Liver (tissue), 3 donors: ENCODE measurements at regions not wholly inside any gene's neighbourhood (a gene's known extent, or its start where the extent isn't known, plus 50 kb on each side); places are given as distances from the start of the nearest gene placed in this dataset.
A peak's percentile ranks its signal among the peaks of the same experiment; 100 is the strongest.

Experiments used
- GABPA ChIP-seq, 2 donors: IDR thresholded peaks in 1 of 2; conservative IDR thresholded peaks in 1 of 2; 2 replicates each; pipeline ENCODE4 v1.6.1; 2016; ENCODE audit warnings: antibody characterized with exemption in 2 of 2, mild to moderate bottlenecking in 1 of 2, moderate library complexity in 1 of 2
- HNF4G ChIP-seq: IDR thresholded peaks from 2 replicates; pipeline ENCODE4 v1.6.1; 2016; ENCODE audit warnings: antibody characterized with exemption
- JUND ChIP-seq, 2 donors: IDR thresholded peaks; 2 replicates each; pipeline ENCODE4 v1.6.1; 2016; ENCODE audit warnings: antibody characterized with exemption in 2 of 2
- RXRA ChIP-seq, 2 donors: IDR thresholded peaks; 2 replicates each; pipeline ENCODE4 v1.6.1; 2017 to 2018; ENCODE audit warnings: antibody characterized with exemption in 2 of 2, mild to moderate bottlenecking in 1 of 2
- SP1 ChIP-seq: IDR thresholded peaks from 2 replicates; pipeline ENCODE4 v1.6.1; 2018; ENCODE audit warnings: antibody characterized with exemption, mild to moderate bottlenecking
- TAF1 ChIP-seq: conservative IDR thresholded peaks from 2 replicates; pipeline ENCODE4 v1.6.1; 2016; ENCODE audit warnings: antibody characterized with exemption, mild to moderate bottlenecking
- YY1 ChIP-seq: IDR thresholded peaks from 2 replicates; pipeline ENCODE4 v1.6.1; 2016; ENCODE audit warnings: antibody characterized with exemption, mild to moderate bottlenecking
- TF ChIP-seq, protein P1 (sequence below): fragments of 150-350 bp; IDR thresholded peaks from 2 replicates; pipeline ENCODE4 v1.5.1; 2017; ENCODE audit warnings: improper control_type of control experiment, low read depth, low read length; ENCODE audit not compliant: missing input control
- TF ChIP-seq, protein P2 (sequence below): IDR thresholded peaks from 2 replicates; pipeline ENCODE4 v1.6.1; 2016; ENCODE audit warnings: antibody characterized with exemption, mild to moderate bottlenecking
- TF ChIP-seq, protein P3 (sequence below): IDR thresholded peaks from 2 replicates; pipeline ENCODE4 v1.6.1; 2016; ENCODE audit warnings: antibody characterized with exemption
- TF ChIP-seq, protein P4 (sequence below): IDR thresholded peaks from 2 replicates; pipeline ENCODE4 v1.6.1; 2016; ENCODE audit warnings: antibody characterized with exemption
- donor health status: healthy.
- donor health status: healthy.

DNA sequence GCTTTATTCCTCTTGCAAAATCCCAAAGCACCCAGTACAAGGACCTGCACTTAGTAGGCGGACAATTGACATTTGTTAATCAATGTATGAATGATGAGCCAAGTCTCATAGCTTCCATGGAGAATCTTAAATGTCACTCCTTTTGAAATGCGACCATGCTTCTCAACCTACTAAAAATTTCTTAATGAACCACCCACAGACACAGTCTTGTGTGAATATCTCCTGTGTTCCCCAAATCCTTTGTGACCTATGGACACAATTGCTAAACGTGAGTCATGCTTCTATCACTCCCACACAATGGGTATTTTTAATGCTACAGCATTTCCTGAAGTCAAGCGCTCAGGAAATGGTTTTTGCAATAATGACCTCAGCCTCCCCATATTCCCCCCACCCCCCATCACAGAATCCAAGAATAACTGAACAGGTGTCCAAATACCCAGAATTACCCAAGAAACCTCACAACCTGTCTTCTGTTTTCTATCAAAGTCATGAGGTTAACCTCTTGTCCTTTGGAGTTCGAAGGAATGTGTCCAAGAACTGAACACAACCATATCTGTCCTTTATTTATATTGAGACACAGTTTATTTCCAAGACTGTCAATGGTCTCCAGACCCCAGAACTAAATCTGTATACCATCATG is 163.6 kb upstream of the PLEKHG7 start:
- TF ChIP-seq, protein P1, sequence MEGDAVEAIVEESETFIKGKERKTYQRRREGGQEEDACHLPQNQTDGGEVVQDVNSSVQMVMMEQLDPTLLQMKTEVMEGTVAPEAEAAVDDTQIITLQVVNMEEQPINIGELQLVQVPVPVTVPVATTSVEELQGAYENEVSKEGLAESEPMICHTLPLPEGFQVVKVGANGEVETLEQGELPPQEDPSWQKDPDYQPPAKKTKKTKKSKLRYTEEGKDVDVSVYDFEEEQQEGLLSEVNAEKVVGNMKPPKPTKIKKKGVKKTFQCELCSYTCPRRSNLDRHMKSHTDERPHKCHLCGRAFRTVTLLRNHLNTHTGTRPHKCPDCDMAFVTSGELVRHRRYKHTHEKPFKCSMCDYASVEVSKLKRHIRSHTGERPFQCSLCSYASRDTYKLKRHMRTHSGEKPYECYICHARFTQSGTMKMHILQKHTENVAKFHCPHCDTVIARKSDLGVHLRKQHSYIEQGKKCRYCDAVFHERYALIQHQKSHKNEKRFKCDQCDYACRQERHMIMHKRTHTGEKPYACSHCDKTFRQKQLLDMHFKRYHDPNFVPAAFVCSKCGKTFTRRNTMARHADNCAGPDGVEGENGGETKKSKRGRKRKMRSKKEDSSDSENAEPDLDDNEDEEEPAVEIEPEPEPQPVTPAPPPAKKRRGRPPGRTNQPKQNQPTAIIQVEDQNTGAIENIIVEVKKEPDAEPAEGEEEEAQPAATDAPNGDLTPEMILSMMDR, result no peak
- TF ChIP-seq, protein P2, sequence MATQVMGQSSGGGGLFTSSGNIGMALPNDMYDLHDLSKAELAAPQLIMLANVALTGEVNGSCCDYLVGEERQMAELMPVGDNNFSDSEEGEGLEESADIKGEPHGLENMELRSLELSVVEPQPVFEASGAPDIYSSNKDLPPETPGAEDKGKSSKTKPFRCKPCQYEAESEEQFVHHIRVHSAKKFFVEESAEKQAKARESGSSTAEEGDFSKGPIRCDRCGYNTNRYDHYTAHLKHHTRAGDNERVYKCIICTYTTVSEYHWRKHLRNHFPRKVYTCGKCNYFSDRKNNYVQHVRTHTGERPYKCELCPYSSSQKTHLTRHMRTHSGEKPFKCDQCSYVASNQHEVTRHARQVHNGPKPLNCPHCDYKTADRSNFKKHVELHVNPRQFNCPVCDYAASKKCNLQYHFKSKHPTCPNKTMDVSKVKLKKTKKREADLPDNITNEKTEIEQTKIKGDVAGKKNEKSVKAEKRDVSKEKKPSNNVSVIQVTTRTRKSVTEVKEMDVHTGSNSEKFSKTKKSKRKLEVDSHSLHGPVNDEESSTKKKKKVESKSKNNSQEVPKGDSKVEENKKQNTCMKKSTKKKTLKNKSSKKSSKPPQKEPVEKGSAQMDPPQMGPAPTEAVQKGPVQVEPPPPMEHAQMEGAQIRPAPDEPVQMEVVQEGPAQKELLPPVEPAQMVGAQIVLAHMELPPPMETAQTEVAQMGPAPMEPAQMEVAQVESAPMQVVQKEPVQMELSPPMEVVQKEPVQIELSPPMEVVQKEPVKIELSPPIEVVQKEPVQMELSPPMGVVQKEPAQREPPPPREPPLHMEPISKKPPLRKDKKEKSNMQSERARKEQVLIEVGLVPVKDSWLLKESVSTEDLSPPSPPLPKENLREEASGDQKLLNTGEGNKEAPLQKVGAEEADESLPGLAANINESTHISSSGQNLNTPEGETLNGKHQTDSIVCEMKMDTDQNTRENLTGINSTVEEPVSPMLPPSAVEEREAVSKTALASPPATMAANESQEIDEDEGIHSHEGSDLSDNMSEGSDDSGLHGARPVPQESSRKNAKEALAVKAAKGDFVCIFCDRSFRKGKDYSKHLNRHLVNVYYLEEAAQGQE, result no peak
- TF ChIP-seq, protein P3, sequence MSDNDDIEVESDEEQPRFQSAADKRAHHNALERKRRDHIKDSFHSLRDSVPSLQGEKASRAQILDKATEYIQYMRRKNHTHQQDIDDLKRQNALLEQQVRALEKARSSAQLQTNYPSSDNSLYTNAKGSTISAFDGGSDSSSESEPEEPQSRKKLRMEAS, result no peak
- no peak for TF ChIP-seq TAF1
- peak; percentile 17 for TF ChIP-seq YY1
- peak in 1 of 2 donors; percentile 41 for TF ChIP-seq RXRA (IDR thresholded peaks at IDR 0.05)
- TF ChIP-seq, protein P4, sequence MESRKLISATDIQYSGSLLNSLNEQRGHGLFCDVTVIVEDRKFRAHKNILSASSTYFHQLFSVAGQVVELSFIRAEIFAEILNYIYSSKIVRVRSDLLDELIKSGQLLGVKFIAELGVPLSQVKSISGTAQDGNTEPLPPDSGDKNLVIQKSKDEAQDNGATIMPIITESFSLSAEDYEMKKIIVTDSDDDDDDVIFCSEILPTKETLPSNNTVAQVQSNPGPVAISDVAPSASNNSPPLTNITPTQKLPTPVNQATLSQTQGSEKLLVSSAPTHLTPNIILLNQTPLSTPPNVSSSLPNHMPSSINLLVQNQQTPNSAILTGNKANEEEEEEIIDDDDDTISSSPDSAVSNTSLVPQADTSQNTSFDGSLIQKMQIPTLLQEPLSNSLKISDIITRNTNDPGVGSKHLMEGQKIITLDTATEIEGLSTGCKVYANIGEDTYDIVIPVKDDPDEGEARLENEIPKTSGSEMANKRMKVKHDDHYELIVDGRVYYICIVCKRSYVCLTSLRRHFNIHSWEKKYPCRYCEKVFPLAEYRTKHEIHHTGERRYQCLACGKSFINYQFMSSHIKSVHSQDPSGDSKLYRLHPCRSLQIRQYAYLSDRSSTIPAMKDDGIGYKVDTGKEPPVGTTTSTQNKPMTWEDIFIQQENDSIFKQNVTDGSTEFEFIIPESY, result no peak
- TF ChIP-seq HNF4G, result no peak
- peak; percentile 6 for TF ChIP-seq SP1
- TF ChIP-seq JUND (IDR thresholded peaks at IDR 0.05), result peak; percentile 62 to 65
- TF ChIP-seq GABPA (IDR thresholded peaks at IDR 0.05 in 1 of 2, conservative IDR thresholded peaks at IDR 0.05 in 1 of 2), result no peak
